G401 (cell line): ENCODE measurements at regions not wholly inside any gene's neighbourhood (a gene's known extent, or its start where the extent isn't known, plus 50 kb on each side); places are given as distances from the start of the nearest gene placed in this dataset.
"Not testable (repeated sequence)": the region's sequence is repeated elsewhere in the genome, so short reads cannot be mapped to it uniquely, and the experiment has no call there.

ENCODE experiments used
- DNase-seq: peaks from one replicate; pipeline ENCODE4 v3.0.0-alpha.2; 2015; ENCODE audit warnings: low spot score
- in situ Hi-C: cut with HindIII; loops from 2 replicates; pipeline ENCODE4 v1.10.0; 2016; ENCODE audit warnings: low sequenced_read_pairs, mixed read lengths

DNA sequence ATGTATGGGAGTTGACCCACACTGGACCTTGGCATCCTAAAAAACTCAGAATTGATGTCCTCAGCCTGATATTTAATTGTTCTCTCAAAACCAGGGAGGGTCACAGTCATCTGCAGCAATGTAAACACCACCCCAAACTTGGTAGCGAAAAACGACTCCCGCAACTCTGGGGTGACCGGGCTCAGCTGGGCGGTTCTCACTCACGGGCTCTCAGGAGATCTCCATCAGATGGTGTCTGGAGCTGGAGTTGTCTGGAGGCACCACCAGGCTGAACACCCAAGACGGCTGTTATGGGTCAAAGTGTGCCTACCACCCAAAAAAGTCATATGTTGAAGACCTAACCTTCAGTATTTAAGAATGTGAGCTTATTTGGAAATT lies 50.9 kb upstream of the NXT1 start:
- in situ Hi-C loops: no loop called here
- DNase-seq: no peak

DNA sequence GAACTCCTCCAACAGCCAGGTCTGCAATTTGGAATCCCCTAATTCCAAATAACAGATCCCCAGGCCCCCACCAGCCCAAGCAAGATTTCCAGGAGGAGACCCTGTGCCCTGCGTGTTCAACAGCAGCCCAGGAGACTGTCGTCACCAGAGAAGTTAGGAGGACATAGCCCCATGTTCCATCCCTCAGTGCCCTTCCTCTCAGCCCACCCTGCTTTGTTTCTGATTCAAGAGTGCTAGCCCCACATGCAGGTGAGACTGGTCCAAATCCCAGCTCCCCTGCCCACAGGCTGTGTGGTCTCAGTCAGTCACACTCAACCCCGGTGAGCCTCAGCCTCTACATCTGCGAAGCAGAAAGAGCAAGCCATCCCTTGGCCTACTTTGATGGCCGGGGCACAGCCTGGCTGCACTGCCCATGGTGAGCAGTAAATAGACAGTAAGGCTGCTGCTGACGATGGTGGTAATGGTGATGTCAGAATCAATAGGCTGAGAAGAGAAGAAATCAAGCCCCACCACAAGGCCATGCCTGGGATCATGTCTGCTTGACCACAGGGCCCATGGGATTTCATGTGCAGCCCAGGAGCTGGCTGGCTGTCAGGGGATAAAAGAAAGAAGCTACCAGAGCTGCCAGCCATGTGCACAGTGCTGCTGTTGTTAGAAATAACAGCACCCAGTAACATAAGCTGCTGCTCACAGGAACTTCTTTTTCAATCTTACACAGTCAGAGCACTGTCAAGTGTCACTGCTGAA lies 51.5 kb upstream of the NXT1 start:
- DNase-seq: no peak
- in situ Hi-C loops: no loop called here

DNA sequence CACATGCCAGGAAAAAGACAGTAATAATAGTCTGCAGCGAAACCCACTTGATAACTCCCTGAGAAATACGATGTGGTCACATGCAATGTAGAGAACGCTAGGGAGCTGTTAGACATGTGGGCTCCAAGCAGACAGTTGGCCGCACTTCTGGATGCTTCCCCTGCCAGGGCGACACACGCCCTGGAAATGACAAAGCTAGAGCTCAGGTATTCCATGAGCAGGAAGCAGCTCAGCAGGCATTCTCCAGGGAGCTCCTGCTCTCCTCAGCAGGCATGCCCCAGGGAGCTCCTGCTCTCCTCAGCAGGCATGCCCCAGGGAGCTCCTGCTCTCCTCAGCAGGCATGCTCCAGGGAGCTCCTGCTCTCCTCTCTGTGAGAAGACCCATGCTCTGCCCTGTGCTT lies 52.4 kb upstream of the NXT1 start:
- in situ Hi-C loops: no loop called here

DNA sequence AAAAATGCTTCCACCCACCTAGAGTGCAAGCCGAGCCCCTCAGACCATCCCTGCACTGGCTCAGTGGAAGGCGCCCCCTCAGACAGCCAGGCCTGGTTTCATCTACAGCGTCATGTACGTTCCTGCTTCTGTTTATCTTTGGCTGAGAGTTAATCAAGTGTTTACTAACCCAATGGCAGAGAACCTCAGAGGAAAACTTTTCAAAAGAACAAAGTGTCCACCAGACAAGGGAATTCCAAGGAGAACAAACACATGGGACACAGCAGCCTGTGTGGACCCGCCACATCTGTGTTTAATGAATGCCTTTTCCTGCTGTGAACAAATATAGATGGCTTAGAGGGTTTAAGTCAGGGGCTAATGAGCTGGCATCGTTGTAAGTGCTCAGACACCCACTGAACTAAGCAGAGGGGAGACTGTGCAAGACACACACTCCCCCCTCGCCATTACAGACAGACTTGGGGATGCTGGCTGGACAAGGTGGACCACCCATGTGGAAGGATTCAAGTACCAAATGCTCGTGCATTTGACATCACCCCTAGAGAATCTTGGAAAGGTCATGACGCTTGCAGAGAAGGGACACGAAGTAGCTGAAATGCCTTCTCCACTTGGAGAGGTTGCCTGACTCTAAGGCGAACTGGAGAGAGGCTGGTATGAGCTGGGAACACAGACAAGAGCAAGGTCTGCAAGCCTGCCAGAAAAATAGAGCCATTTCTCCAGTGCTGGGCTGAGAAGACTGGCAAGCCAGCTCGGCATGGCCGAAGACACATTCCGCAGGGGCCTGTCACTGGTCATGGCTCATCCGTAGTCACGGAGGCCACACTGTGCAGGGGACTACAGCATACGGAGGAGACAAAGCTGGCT lies 53.5 kb upstream of the NXT1 start:
- in situ Hi-C loops: no loop called here
- no peak for DNase-seq

More for the DNA sequence above, 52.4 kb upstream of the NXT1 start:
- DNase-seq: no peak

DNA sequence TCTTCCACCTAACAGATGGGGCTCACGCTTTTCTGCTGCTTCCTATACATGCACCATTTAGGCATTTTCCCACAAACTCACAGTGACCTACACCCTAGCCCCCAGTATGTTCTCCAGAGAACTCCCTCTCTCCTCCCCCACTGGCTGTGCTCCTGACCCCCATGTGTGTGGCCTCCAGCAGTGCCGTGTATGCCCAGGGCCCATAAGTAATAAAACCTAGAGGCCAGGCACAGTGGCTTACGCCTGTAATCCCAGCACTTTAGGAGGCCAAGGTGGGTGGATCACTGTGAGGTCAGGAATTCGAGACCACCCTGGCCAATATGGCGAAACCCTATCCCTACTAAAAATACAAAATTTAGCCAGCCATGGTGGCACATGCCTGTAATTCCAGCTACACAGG lies 54.7 kb upstream of the NXT1 start:
- DNase-seq: no peak
- in situ Hi-C loops: no loop called here

DNA sequence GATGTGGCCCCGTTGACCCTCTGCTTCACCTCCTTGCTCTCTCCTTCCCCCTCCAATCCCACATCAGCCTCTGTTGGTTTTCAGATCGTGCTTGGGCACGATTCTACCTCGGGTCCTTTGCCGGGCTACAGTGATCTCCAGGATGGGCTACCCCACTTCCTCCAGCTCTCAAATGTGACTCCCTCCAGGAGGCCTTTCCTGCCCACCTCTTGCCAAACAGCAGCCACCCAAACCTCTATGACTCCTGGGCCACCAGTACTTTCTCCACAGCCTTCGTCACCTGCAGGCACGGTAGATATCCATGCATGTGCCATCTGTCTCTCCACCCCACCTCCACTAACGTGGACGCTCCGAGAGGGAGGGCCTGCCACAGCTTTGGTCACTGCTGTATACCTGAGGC lies 55.9 kb upstream of the NXT1 start:
- in situ Hi-C loops: no loop called here
- DNase-seq: no peak

DNA sequence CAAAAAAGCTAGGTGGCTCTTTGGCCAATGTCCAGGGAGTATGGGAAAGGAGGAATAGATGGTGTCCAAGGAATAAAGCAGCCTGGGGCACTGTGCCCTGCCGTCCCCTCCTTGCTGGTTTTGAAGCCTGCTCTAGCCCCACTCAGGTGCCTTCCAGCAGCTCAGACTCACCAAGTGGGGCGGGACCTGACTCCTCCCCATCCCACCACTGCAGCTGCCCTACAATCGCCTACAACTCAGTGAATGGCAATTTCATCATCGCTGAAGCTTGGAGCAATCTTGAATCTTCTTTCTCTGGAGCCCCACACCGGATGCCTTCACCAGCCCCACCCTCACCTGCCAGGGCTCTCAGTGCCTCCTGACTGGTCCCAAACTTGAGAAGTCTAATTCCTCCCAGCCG lies 56.4 kb upstream of the NXT1 start:
- no peak for DNase-seq
- in situ Hi-C loops: no loop called here

DNA sequence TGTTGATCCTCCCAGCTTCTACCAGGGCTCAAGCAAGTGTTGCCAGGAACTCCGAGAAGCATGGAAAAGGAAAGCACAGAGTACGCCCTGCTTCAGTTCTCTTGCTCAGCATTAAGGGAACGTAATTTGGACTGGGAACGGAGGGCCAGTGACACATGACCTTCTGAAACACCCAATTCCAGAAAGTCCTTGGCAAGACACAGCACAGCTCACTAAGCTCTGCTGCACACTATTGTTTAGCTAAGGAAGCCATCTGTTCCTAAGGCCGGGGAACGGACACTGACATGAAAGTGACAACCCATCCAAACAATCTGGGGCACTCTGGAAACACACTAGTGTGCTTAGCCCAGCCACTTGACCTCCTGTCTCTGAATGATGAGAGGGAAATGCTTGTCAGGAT lies 56.9 kb upstream of the NXT1 start:
- in situ Hi-C loops: no loop called here
- peak; percentile 76 for DNase-seq

DNA sequence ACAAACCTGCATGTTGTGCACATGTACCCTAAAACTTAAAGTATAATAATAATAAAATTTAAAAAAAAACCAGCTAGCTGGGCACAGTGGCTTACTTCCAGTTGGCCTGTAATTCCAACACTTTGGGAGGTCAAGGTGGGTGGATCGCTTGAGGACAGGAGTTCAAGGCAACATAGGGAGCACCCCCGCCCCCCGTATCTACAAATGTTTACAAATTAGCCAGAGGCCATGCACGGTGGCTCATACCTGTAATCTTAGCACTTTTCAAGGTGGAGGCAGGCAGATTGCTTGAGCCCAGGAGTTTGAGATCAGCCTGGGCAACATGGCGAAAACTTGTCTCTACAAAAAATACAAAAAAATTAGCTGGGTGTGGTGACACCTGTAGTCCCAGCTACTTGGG lies 58.3 kb upstream of the NXT1 start:
- in situ Hi-C loops, DNase-seq: not testable (repeated sequence)

DNA sequence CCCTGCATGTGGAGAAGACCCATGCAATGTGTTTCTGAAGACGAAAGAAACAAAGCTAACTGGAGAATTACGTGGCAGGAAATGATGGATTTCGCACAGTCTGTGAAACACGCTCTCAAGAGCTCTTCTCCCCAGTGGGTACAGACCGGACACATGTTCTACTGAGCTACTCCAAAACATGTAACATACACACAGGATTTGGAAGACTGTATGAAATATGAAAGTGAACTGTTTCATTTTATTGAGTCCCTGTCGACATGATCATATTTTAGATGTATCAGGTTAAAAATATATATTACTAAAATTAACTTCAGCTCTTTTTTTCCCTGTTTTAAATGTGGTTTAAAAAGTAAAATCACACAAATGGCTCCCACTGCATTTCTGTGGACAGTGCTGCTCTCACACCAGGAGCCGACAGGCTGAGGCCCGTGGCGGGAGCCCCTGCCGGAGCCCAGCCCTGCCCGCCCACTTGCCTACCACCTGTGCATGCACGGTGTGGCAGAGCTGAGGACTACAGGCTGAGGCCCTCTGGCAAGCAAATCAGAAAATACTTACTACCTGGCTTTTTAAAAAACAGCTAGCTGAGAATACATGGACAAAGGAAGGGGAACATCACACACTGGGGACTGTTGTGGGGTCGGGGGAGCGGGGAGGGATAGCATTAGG lies 58.9 kb upstream of the NXT1 start:
- DNase-seq: no peak
- in situ Hi-C loops: no loop called here

DNA sequence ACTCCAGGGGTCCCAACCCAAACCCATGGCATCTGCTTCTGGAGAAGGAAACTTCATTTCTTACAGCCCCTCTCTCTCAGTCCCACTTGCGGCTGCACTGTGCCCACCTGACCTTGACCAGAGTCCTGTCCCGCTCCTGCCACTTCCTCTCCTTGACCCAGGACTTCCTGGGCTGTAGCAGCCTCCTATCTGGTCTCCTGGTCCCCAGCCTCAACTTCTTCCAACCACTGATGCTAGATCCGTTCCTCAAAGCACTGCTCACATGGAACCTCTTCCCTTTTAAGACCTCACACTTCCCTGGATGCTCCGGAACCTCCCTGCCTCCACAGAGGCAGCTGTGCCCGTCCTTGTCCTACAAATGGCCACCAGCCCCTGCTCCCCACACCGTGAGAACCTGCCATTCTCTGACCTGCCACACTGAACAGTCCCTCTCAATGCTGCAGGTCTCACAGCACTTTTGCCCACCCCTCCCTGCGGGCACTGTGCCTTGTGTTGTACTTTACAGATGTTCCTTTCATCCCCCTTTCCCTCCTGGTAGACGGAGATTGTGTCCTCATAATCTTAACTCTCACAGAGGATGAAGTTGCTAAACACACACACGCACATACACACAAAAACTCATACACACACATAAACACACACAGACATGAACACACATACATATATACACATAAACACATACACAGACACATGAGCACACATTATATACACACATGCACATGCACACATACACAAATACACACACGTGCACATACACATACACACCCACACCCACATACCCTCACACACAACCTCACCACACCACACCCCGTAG lies 59.6 kb upstream of the NXT1 start:
- DNase-seq: no peak
- in situ Hi-C loops: no loop called here

DNA sequence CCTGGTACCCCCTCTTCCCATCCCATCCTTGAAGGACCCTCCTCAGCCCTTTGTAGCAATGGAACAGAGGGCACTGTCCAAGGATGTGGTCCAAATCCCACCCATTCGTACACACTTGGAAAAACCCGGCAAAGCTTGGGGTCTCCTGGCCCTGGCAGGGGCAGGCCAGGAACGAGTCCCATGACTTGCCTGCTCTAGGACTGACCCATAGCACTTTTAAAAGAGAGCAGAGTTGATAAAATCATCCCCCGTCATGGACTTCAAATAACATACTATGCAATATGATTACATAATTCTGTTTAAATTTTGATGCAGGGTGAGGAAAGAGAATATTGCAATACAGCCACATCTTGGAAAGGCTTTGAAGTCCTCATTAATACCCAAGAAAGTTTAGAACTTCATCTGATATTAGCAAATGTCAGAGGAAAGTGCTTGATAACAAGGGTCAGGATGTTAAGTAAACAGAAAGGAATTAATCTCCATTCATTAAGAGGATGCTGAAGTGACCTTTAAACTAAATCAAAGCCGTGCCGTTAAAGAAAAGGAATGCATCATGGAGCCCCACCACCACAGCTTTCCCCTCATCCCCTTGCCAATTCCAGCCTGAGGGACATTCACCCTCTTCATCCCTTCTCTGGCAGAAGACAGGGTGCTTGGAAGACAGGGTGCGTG lies 60.7 kb upstream of the NXT1 start:
- no peak for DNase-seq
- in situ Hi-C loops: no loop called here

DNA sequence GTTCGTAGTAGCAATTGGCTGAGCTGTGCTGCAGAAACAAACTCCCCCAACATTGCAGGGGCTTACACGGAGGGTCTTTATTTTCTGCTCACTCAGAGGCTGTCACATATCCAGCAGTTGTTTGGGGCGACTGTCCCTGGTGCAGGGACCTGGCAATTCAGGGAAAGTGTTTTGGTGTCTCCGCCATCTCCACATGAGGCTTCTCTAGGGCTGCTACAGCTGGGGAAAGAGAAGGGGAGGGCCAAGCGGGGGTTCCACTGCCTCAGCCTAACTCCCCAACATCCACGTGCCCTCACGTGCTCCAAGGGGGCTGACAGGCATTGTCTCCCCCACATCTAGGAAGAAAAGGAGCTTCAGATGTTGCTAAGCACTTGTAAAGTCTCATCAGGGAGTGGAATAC lies 61.3 kb upstream of the NXT1 start:
- no peak for DNase-seq
- in situ Hi-C loops: no loop called here

DNA sequence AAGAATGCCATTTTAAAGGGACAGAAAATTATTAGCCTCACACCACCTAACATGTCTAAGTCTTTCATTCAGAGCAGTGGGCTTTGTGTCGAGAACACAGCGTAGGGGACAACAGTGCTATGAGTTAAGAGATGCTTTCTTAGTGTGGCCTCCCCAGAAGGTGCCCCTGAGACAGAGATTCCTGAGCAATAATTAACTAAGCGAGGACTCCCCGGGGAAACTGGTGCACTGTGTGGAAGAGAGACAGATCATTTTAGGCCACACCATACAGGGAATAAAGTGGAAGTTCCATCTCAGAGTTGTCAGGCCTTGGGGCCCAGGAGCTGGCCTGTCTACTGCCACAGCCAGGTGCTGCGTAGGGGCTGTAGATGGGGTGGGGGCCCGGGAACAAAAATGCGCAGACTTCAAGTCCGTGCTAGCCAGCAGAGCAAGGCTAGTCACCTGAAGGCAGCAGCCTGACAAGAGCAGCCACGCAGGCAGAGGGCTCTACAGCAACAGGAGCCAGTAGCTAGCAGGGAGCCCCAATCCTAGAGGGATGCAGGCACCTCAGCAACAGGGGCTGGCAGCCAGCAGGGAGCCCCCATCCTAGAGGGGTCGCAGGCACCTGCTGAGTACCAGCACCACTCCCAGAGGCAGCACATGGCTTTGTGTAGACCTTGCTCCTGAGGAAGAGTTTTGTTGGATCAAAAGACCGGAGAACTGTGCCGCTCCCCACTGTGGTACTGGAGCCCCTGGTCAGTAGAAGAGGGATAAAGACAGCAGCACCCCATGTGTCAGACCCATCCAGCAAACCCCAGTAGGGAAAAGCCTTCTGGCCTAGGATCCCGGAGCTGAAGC lies 63.0 kb upstream of the NXT1 start:
- no peak for DNase-seq
- in situ Hi-C loops: no loop called here

DNA sequence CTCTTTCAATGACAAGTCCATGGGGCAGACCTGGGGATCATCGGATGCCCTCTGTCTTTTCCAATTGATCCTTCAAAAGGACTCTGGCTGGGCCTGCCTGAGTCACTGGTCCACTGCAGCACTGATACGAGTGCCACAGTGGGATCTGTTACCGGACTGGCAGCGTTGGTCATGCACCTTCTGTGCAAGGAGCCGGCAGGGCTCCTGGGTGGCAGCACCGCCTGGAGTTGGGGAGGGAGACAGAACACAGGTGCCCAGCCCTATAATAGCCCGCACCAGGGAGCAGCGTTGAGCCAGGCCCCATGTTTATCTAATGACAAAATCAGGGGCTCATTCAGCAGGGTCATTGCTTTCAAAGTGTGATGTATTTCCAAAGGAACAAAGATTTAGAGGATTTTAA lies 64.2 kb upstream of the NXT1 start:
- no peak for DNase-seq
- in situ Hi-C loops: no loop called here

DNA sequence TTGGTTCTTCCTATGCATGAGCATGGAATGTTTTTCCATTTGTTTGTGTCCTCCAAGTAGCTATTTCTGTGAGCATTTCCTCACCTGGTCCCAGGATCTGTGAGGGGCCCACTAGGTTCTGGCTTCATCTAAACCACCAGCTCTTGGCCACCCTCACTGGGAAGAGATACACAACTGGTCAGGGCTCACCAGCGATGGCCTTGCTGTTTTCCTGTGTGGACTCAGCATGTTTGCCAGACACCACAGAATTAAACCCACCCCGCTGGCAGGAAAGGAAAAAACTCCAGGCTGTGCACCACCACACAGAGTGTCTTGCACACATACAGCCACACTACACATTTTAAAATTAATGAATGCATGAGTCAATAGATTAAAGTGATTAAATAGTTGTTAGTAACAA lies 65.1 kb upstream of the NXT1 start:
- in situ Hi-C loops: no loop called here

DNA sequence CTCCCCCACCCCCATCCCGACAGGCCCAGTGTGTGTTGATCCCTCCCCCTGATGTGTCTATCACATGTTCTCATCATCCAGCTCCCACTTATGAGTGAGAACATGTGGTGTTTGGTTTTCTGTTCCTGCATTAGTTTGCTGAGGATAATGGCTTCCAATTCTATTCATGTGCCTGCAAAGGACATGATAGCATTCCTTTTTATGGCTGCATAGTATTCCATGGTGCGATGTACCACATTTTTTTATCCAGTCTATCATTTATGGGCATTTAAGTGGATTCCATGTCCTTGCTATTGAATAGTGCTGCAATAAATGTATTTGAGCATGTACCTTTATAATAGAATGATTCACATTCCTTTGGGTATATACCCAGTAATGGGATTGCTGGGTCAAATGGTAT lies 66.6 kb upstream of the NXT1 start:
- in situ Hi-C loops: no loop called here
- DNase-seq: no peak

More for the DNA sequence above, 65.1 kb upstream of the NXT1 start:
- DNase-seq: no peak
